Keratinocyte (primary cell): ENCODE measurements at regions not wholly inside any gene's neighbourhood (a gene's known extent, or its start where the extent isn't known, plus 50 kb on each side); places are given as distances from the start of the nearest gene placed in this dataset.

Source experiments
- DNase-seq: peaks from one replicate; pipeline ENCODE4 v3.0.0-alpha.2; 2011; ENCODE audit warnings: low read depth, missing footprints, low spot score
- FAIRE-seq: peaks from 2 replicates; lab custom pipeline; 2011; peaks lifted over from hg19 to GRCh38; lab: Jason Lieb, UNC
- H2AFZ ChIP-seq: 2 replicates; pipeline ENCODE4 v1.6.0; 2012; ENCODE audit warnings: low read length, control low read depth, inconsistent platforms; ENCODE audit not compliant: control insufficient read depth
- H3K27ac ChIP-seq: 2 replicates; pipeline ENCODE4 v1.5.1; 2011; ENCODE audit warnings: low read length; ENCODE audit not compliant: control insufficient read depth, insufficient read depth
- H3K27me3 ChIP-seq: 3 replicates; pipeline ENCODE4 v1.6.0; 2011; ENCODE audit warnings: low read length; ENCODE audit not compliant: control insufficient read depth, insufficient read depth; ENCODE audit errors: extremely low read depth
- H3K36me3 ChIP-seq, 2 experiments: 2 replicates in 1 of 2; 3 replicates in 1 of 2; pipeline ENCODE4 v1.5.1; 2011; ENCODE audit warnings: low read length in 2 of 2, mild to moderate bottlenecking in 1 of 2; ENCODE audit not compliant: control insufficient read depth in 2 of 2, insufficient read depth in 2 of 2; ENCODE audit errors: extremely low read depth in 1 of 2
- H3K4me1 ChIP-seq: 3 replicates; pipeline ENCODE4 v1.5.1; 2011; ENCODE audit warnings: low read length; ENCODE audit not compliant: control insufficient read depth, insufficient read depth; ENCODE audit errors: extremely low read depth
- H3K4me2 ChIP-seq: 3 replicates; pipeline ENCODE4 v1.6.0; 2011; ENCODE audit warnings: low read depth, low read length; ENCODE audit not compliant: control insufficient read depth, insufficient read depth; ENCODE audit errors: extremely low read depth
- H3K4me3 ChIP-seq, 3 experiments: fragments of 200-600 bp in 1 of 3; sonication (generic) in 1 of 3; 2 replicates in 2 of 3; 3 replicates in 1 of 3; pipeline ENCODE4 v1.5.1; 2011 to 2016; ENCODE audit warnings: low read length in 3 of 3, mild to moderate bottlenecking in 3 of 3, control low read depth in 2 of 3, inconsistent platforms in 1 of 3, low read depth in 1 of 3, mixed read lengths in 1 of 3, mixed run types in 1 of 3, moderate library complexity in 1 of 3; ENCODE audit not compliant: control insufficient read depth in 2 of 3, insufficient read depth in 2 of 3; ENCODE audit errors: extremely low read depth in 1 of 3
- H3K79me2 ChIP-seq: 2 replicates; pipeline ENCODE4 v1.6.0; 2012; ENCODE audit warnings: low read length; ENCODE audit not compliant: control insufficient read depth, insufficient read depth
- H3K9ac ChIP-seq: 3 replicates; pipeline ENCODE4 v1.6.0; 2011; ENCODE audit warnings: low read length; ENCODE audit not compliant: control insufficient read depth, insufficient read depth; ENCODE audit errors: extremely low read depth
- H3K9me1 ChIP-seq: 3 replicates; pipeline ENCODE4 v1.6.0; 2011; ENCODE audit warnings: low read length; ENCODE audit not compliant: control insufficient read depth, insufficient read depth; ENCODE audit errors: extremely low read depth
- H3K9me3 ChIP-seq: 2 replicates; pipeline ENCODE4 v1.5.1; 2012; ENCODE audit warnings: low read depth, low read length; ENCODE audit not compliant: control insufficient read depth
- H4K20me1 ChIP-seq: 3 replicates; pipeline ENCODE4 v1.6.0; 2011; ENCODE audit warnings: low read length; ENCODE audit not compliant: control insufficient read depth, insufficient read depth; ENCODE audit errors: extremely low read depth
- CTCF ChIP-seq, 3 experiments: IDR thresholded peaks in 1 of 3; conservative IDR thresholded peaks in 1 of 3; optimal IDR thresholded peaks in 1 of 3; 2 replicates in 2 of 3; 3 replicates in 1 of 3; pipeline versions ENCODE3 to v1.5.1; 2011; ENCODE audit warnings: low read length in 3 of 3, mild to moderate bottlenecking in 3 of 3, moderate library complexity in 2 of 3, control low read depth in 1 of 3, inconsistent platforms in 1 of 3; ENCODE audit not compliant: insufficient read depth in 2 of 3; ENCODE audit errors: extremely low read depth in 1 of 3
- EZH2 ChIP-seq: IDR thresholded peaks from one replicate; pipeline ENCODE4 v1.6.1; 2012; ENCODE audit warnings: inconsistent platforms, mild to moderate bottlenecking, low read length, moderate library complexity
- dilution Hi-C: fragments of 300-500 bp; cut with MboI; formaldehyde crosslinking; loops from one replicate; pipeline ENCODE4 v1.7.0; 2020; ENCODE audit warnings: low sequenced_read_pairs; ENCODE audit not compliant: extremely low pct_ligation_motif_present

GRCh38 chr2:36238106-36238505 is 117.5 kb upstream of the CRIM1 start:
- no peak for FAIRE-seq
- no peaks in the 10 kb centered on the region for H3K9me1 ChIP-seq

GRCh38 chr2:36235882-36236281 is 119.7 kb upstream of the CRIM1 start:
- FAIRE-seq = no peak
- dilution Hi-C loops = no loop called here

More at GRCh38 chr2:36238106-36238505, 117.5 kb upstream of the CRIM1 start:
- Histone ChIP-seq H3K27ac (no peak overlapping the region), H3K9me3 (no peaks in the 10 kb centered on the region), H3K4me2 (no peak overlapping the region), H4K20me1 (no peaks in the 10 kb centered on the region), H3K36me3 (no peaks in the 10 kb centered on the region), H3K79me2 (no peaks in the 10 kb centered on the region), H3K27me3 (no peaks in the 10 kb centered on the region), H3K4me3 (no peak overlapping the region), H2AFZ (no peak overlapping the region), H3K4me1 (no peaks in the 10 kb centered on the region), H3K9ac (no peak overlapping the region)
- dilution Hi-C loops = no loop called here
- TF ChIP-seq CTCF (optimal IDR thresholded peaks at IDR 0.05 in 1 of 3, IDR thresholded peaks at IDR 0.05 in 1 of 3, conservative IDR thresholded peaks at IDR 0.05 in 1 of 3; ENCODE audit: extremely low read depth in 1 of 3, insufficient read depth in 2 of 3, low read length in 3 of 3) (no peak), EZH2 (no peak)
- DNase-seq = no peak

More at GRCh38 chr2:36235882-36236281, 119.7 kb upstream of the CRIM1 start:
- H3K4me3 ChIP-seq = no peak overlapping the region
- H3K4me1 ChIP-seq = no peaks in the 10 kb centered on the region
- no peak for TF ChIP-seq CTCF (optimal IDR thresholded peaks at IDR 0.05 in 1 of 3, IDR thresholded peaks at IDR 0.05 in 1 of 3, conservative IDR thresholded peaks at IDR 0.05 in 1 of 3; ENCODE audit: extremely low read depth in 1 of 3, insufficient read depth in 2 of 3, low read length in 3 of 3)
- TF ChIP-seq EZH2 = no peak
- H3K36me3 ChIP-seq = no peaks in the 10 kb centered on the region
- no peaks in the 10 kb centered on the region for H4K20me1 ChIP-seq
- no peaks in the 10 kb centered on the region for H3K79me2 ChIP-seq
- no peak overlapping the region for H3K9ac ChIP-seq
- no peaks in the 10 kb centered on the region for H3K9me1 ChIP-seq
- no peaks in the 10 kb centered on the region for H3K9me3 ChIP-seq
- H2AFZ ChIP-seq = no peak overlapping the region
- no peaks in the 10 kb centered on the region for H3K27me3 ChIP-seq
- H3K27ac ChIP-seq = no peak overlapping the region
- DNase-seq = no peak
- no peak overlapping the region for H3K4me2 ChIP-seq
